ENCODE measurements at regions not wholly inside any gene's neighbourhood (a gene's known extent, or its start where the extent isn't known, plus 50 kb on each side); places are given as distances from the start of the nearest gene placed in this dataset.
"Not testable (repeated sequence)": the region's sequence is repeated elsewhere in the genome, so short reads cannot be mapped to it uniquely, and the experiment has no call there.

GRCh38 chr1:18560692-18561091 lies 70.0 kb upstream of the PAX7 start:
- FAIRE-seq (no peak), DNase-seq (ENCODE audit: low spot score) (no peak)

GRCh38 chr1:18561967-18562366 lies 68.7 kb upstream of the PAX7 start:
- FAIRE-seq, result no peak
- DNase-seq (ENCODE audit: low spot score), result no peak

GRCh38 chr1:18564676-18565075 lies 66.0 kb upstream of the PAX7 start:
- no peak for FAIRE-seq
- DNase-seq (ENCODE audit: low spot score), result no peak

DNA sequence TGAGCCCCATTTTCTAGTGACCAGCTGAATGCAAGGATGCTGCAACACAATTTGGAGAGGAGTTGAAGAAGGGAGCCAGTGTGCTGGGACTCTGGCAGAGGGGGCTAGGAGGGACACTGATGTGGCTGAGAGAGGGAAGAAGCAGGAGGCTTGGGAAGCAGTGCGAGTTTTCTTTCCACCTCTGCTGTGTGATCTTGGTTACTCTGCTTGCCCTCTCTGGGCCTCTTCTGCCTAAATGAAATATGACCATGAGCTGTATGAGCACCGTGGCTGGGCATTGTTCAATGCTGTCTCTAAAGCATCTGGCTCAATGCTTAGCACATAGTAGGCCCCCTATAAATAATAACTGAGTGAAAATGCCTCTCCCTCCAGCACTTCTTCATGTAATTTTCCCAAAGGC lies 65.3 kb upstream of the PAX7 start:
- no peak for FAIRE-seq
- DNase-seq (ENCODE audit: low spot score), result no peak

- DNase-seq (ENCODE audit: low spot score) (no peak), FAIRE-seq (no peak)
Measured at GRCh38 chr1:18568489-18568888, 62.2 kb upstream of the PAX7 start.

DNA sequence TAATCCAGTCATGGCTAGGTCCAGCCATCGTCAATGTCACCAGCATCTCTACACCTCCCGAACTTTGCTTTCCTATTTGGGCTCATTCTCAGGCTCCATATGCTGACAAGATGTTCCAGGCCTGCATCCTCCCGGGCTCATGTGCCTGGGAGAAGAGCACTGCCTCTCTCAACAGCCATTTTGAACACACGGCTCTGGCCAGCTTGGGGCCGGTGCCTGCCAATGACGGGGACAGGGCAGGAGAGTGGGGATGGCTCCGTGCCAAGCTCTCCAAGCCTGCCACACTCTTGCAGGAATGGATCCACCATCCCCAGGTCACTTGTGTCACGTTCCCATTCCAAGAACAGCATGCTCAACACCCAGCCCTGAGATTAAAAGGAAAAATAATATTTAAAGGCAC lies 61.4 kb upstream of the PAX7 start:
- DNase-seq (ENCODE audit: low spot score) (no peak), FAIRE-seq (no peak)

GRCh38 chr1:18569811-18570545 lies 60.7 kb upstream of the PAX7 start:
- FAIRE-seq (no peak), DNase-seq (ENCODE audit: low spot score) (no peak)

DNA sequence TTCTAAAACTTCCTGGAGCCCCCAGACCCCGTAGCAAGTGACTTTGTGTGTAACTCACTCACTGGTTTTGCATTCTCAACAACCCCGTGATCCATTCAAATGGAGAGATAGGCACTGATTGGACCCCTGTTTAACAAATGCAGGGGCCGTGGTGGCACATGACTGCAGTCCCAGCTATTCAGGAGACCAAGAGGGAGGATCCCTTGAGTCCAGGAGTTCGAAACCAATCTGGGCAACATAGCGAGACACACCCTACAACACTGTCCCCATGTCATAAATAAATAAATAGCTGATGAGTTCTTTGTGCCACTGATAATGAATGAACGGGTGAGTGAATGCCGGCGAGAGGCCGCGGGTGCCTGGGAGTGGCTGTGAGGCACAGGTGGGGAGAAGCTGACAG lies 59.4 kb upstream of the PAX7 start:
- DNase-seq (ENCODE audit: low spot score) (no peak), FAIRE-seq (no peak)

GRCh38 chr1:18572022-18572880 lies 58.4 kb upstream of the PAX7 start:
- DNase-seq (ENCODE audit: low spot score) (no peak), FAIRE-seq (no peak)

- FAIRE-seq (no peak), DNase-seq (ENCODE audit: low spot score) (no peak)
Measured at GRCh38 chr1:18573170-18573569, 57.5 kb upstream of the PAX7 start.

DNA sequence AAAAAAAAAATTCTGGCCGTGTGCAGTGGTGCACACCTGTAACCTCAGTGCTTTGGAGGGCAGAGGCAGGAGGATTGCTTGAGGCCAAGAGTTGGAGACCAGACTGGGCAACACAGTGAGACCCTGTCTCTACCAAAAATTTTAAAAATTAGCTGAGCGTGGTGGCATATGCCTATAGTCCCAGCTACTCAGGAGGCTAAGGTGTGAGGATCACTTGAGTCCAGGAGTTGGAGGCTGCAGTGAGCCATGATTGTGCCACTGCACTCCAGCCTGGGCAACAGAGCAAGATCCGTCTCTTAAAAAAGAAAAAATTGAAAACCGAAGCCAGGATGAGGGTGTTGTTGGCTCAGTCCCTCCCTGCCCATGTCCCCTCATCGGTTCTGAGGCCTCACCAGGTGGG lies 55.9 kb upstream of the PAX7 start:
- FAIRE-seq (no peak), DNase-seq (ENCODE audit: low spot score) (no peak)

DNA sequence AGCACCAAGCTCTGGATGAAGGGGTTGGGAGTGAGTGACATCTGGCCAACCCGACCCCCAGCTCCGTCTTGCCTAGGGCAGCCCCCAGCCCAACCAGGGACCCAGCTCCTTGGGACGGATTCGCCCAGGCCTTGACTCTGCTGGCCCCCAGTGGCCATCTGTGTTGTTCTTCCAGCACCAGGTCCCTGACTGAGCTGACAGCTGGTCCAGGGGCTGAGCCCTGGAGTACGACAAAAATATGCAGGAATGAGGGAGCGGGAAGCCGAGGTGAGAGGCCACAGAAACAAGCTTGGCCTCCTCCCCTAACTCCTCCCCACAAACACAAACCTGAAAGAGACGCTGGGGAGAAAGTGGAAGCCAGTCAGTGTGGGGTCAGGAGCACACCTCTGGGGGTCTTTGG lies 55.0 kb upstream of the PAX7 start:
- FAIRE-seq (no peak), DNase-seq (ENCODE audit: low spot score) (peak; percentile 80)

DNA sequence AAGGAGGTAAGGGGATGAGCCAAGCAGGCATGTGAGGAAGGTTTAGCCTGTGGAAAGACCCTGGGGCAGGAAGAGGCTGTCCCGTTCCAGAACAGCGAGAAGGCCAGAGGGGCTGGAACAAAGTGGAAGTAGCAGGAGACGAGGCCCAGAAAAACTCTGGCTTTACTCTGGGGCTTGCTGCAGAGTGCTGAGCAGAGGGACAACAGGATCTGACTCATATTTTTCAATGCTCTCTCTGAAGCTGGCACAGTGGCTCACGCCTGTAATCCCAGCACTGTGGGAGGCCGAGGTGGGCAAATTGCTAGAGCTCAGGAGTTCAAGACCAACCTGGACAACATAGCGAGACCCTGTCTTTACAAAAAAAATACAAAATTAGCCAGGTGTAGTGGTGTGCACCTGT lies 52.4 kb upstream of the PAX7 start:
- FAIRE-seq, result no peak

DNA sequence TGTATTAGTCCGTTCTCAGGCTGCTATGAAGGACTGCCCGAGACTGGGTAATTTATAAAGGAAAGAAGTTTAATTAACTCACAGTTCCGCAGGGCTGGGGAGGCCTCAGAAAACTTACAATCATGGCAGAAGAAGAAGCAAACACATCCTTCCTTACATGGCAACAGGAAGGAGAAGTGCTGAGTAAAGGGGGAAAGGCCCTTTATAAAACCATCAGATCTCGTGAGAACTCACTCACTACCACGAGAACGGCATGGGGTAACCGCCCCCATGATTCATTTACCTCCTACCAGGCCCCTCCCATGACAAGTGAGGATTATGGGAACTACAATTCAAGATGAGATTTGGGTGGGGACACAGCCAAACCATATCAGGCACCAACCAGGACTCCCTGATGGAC lies 51.4 kb upstream of the PAX7 start:
- not testable (repeated sequence) for DNase-seq (ENCODE audit: low spot score); FAIRE-seq

More for the DNA sequence above, 52.4 kb upstream of the PAX7 start:
- no peak for DNase-seq (ENCODE audit: low spot score)

DNA sequence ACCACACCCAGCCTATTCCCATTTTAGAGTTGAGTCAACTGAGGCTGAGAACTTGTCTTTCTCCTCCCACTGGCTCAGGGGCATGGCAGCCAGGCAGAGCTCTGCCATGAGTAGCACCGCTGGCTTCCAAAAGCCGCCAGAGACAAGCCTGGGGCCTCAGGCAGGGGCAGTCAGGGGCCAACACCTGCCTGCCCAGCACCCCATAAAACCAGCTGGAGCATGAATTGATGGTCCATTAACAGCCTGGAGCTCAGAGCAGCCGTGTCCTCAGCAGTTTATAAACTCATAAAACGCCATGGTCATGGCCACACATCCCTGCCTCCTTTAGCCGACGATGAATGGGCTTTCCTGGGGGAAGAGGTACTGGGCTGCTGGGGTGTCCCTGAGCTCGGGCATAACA lies 50.6 kb upstream of the PAX7 start:
- no peak for FAIRE-seq
- no peak for DNase-seq (ENCODE audit: low spot score)

- FAIRE-seq (no peak), DNase-seq (ENCODE audit: low spot score) (no peak)
Measured at GRCh38 chr1:18580691-18581419, 49.8 kb upstream of the PAX7 start.
